ENCODE measurements at regions not wholly inside any gene's neighbourhood (a gene's known extent, or its start where the extent isn't known, plus 50 kb on each side); places are given as distances from the start of the nearest gene placed in this dataset.

GRCh38 chr11:13109616-13110015, 100.5 kb downstream of the RASSF10 start:
- TF ChIP-seq POLR2A (IDR thresholded peaks at IDR 0.05), result no peak
- no peak for TF ChIP-seq POLR2AphosphoS5 (IDR thresholded peaks at IDR 0.05)
